ENCODE measurements at regions not wholly inside any gene's neighbourhood (a gene's known extent, or its start where the extent isn't known, plus 50 kb on each side); places are given as distances from the start of the nearest gene placed in this dataset.

DNA sequence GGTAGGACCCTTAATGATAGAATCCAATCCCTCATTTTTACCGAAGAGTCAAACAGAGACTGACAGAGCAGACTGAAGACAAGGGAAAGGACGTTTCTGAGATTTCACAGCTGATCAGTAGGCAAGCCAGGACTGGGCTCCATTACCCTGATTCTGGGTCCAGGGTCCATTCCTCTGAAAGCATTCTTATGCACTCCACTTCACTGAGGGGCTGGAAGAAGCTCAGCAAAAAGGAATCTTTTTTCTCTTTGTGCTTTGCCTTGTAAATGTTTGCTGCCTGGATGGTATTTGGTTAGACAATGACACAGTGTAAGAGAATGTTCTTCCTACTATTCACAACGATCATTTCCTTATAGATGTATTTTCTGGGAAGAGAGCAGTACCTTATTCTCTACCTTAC is 331.3 kb upstream of the PROX1 start:
- no peak for DNase-seq (ENCODE audit: low read depth)
- no peak overlapping the region for H3K4me3 ChIP-seq (ENCODE audit: low read depth, low read length)
- TF ChIP-seq, protein P1, sequence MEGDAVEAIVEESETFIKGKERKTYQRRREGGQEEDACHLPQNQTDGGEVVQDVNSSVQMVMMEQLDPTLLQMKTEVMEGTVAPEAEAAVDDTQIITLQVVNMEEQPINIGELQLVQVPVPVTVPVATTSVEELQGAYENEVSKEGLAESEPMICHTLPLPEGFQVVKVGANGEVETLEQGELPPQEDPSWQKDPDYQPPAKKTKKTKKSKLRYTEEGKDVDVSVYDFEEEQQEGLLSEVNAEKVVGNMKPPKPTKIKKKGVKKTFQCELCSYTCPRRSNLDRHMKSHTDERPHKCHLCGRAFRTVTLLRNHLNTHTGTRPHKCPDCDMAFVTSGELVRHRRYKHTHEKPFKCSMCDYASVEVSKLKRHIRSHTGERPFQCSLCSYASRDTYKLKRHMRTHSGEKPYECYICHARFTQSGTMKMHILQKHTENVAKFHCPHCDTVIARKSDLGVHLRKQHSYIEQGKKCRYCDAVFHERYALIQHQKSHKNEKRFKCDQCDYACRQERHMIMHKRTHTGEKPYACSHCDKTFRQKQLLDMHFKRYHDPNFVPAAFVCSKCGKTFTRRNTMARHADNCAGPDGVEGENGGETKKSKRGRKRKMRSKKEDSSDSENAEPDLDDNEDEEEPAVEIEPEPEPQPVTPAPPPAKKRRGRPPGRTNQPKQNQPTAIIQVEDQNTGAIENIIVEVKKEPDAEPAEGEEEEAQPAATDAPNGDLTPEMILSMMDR (IDR thresholded peaks at IDR 0.05; ENCODE audit: low read depth, low read length, missing control alignments) = no peak

DNA sequence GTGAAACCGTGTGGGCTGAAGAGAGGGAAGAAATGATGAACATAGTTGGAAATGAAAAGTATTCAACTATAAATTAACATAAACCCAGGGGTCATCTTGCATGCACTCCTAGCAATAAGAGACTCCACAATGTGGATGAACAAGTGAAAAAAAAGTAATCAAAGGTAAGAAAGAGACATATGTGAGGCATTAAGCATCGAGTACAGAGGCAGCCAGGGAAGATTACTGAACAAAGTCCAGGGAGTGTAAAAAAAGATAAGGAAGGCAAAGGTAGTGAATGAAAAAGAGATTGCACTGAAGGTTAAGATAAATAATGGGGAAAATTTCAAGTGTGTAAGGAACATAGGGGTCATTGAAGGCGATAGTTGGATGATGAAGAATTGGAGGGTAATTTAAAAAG is 330.8 kb upstream of the PROX1 start:
- TF ChIP-seq, protein P1 (IDR thresholded peaks at IDR 0.05; ENCODE audit: low read depth, low read length, missing control alignments) = no peak
- DNase-seq (ENCODE audit: low read depth) = no peak
- H3K4me3 ChIP-seq (ENCODE audit: low read depth, low read length) = no peak overlapping the region

DNA sequence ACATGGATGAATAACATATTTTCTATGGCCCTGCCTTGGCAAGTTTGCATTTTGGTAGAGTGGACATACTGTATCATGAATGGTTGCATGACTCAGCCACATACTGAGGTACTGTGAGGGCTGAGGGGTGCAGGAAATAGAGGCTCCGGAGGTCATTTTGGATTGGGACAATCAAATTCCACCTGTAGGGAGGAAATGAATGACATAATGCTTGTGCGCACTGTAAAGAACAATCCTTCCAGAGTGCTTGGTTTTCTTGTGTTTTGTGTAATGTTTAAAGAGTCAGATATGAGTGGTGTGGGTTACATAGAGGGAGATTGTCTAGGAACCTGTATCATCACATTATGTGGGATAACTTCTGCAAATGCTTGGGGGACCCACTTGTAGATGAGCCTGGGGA is 329.9 kb upstream of the PROX1 start:
- no peak for DNase-seq (ENCODE audit: low read depth)
- H3K4me3 ChIP-seq (ENCODE audit: low read depth, low read length) = no peak overlapping the region
- TF ChIP-seq, protein P1 (IDR thresholded peaks at IDR 0.05; ENCODE audit: low read depth, low read length, missing control alignments) = no peak

DNA sequence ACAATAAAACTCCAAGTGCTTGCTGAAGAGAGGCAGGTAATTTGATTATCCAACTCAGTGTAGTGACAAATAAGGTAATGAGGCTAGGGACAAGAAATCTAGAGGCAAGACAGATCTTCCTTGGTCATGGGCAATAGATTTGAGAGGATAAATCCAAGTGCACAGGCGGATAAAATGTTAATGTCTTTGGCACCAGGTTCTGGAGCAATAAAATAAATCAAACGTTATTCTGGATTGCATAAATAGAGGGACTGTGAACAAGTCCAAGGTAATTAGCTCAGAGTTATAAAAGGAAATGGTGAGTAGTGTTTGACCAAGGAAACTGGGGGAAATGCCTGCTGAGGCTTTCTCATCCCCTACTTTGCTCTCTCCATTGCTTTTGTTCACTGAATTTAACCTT is 329.3 kb upstream of the PROX1 start:
- TF ChIP-seq, protein P1 (IDR thresholded peaks at IDR 0.05; ENCODE audit: low read depth, low read length, missing control alignments) = no peak
- DNase-seq (ENCODE audit: low read depth) = no peak
- no peak overlapping the region for H3K4me3 ChIP-seq (ENCODE audit: low read depth, low read length)

DNA sequence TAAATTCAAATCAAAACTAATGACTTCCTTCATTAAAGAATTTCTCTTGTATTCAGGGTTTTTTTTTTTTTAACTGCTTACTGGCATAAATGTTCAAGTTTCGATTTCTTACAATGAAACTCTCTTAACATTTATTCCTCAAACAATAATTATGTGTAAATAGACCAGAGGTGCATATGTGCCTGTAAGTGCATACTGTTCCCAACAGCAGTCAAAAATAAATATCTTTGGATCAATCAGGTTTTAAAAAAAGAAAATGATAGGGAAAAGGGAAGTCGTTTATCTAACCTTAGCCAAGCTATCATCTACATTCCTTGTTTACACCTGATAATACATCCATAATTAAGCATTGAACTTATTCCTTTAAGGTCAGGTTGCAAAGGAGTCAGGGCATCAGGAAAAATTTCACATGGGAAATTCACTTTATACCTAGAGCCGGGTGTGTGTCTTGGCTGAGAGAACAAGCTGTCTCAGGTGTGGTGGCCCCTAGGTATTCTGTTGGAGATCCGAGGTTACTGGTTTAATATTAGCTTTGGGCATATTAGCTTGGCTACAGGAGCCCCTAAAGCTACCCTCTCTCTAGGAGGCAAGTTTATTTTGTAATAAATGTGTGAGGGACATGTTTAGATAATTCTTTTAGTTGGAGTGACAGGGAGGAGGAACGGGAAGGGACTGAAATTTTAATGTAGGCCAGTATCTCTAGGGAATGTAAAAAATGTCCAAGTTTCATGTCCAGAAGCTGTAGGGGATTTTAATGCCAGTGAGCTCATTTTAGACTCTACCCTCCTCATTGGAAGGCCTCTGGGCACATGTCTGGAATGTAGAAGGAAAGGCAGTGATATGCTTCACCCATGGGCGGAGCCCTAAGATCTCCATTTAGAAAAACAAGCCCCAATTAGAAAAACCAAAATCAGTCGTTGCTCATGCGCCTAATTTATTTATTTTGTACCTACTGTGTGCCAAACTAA is 327.9 kb upstream of the PROX1 start:
- TF ChIP-seq, protein P1 (IDR thresholded peaks at IDR 0.05; ENCODE audit: low read depth, low read length, missing control alignments) = no peak
- no peak overlapping the region for H3K4me3 ChIP-seq (ENCODE audit: low read depth, low read length)
- DNase-seq (ENCODE audit: low read depth) = no peak

DNA sequence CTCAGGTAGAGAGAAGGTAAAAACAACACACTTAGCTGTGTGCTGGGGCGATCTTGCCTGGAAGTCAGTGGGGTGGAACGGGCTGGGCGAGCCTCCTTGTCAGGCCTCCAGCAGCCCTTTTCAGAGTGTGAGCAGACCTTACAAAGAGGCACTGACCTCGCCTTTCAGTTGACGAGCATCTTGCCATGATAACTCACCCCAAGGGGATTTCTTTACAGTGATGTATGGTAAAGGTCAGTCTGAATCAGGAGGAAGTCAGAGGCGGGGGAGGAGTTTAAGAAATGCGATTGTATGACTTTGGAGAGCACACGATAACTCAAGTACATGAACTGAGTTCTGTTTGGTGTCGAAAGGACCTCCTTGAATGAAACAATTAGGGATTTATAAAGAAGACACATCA is 326.5 kb upstream of the PROX1 start:
- DNase-seq (ENCODE audit: low read depth) = no peak
- H3K4me3 ChIP-seq (ENCODE audit: low read depth, low read length) = no peak overlapping the region
- TF ChIP-seq, protein P1 (IDR thresholded peaks at IDR 0.05; ENCODE audit: low read depth, low read length, missing control alignments) = no peak

DNA sequence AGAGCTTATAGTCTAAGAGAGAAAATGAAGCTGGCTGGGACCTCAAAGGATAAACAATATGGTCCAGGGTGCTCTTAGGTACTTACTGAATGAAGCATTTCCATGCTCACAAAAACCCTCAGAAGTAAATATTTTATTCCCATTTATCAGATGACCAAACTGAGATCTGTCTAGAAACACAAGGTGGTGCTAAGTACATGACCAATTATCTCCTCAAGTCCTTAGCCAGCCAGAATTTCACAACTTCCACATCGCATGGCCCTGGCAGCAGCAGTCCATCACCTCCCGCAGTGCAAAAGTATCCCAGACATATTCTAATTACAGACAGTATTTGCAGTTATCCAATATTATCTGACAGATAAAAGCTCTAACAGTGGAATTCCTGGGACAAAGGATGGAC is 321.7 kb upstream of the PROX1 start:
- DNase-seq (ENCODE audit: low read depth) = no peak
- no peak overlapping the region for H3K4me3 ChIP-seq (ENCODE audit: low read depth, low read length)
- TF ChIP-seq, protein P1 (IDR thresholded peaks at IDR 0.05; ENCODE audit: low read depth, low read length, missing control alignments) = no peak

Measured in GM12864 (cell line).